WI38 (cell line): ENCODE measurements at regions not wholly inside any gene's neighbourhood (a gene's known extent, or its start where the extent isn't known, plus 50 kb on each side); places are given as distances from the start of the nearest gene placed in this dataset.
"Not testable (repeated sequence)": the region's sequence is repeated elsewhere in the genome, so short reads cannot be mapped to it uniquely, and the experiment has no call there.

Experiments
- H3K4me3 ChIP-seq: 2 replicates; pipeline ENCODE4 v1.5.1; 2011; ENCODE audit warnings: low read depth, mild to moderate bottlenecking, control low read depth, low read length
- CTCF ChIP-seq: IDR thresholded peaks from 2 replicates; pipeline ENCODE4 v1.5.1; 2012; ENCODE audit warnings: low read depth, mild to moderate bottlenecking, control low read depth, low read length

GRCh38 chr10:94156453-94156852 lies 162.7 kb downstream of the PLCE1 start:
- no peak overlapping the region for H3K4me3 ChIP-seq
- no peak for TF ChIP-seq CTCF

- H3K4me3 ChIP-seq: not testable (repeated sequence)
Observed at GRCh38 chr10:94165158-94165611, 171.5 kb downstream of the PLCE1 start.

- H3K4me3 ChIP-seq: no peak overlapping the region
- TF ChIP-seq CTCF: no peak
Observed at GRCh38 chr10:94172332-94172731, 178.6 kb downstream of the PLCE1 start.

GRCh38 chr10:94173594-94173993 lies 179.9 kb downstream of the PLCE1 start:
- no peak overlapping the region for H3K4me3 ChIP-seq
- no peak for TF ChIP-seq CTCF

- no peak overlapping the region for H3K4me3 ChIP-seq
- TF ChIP-seq CTCF: no peak
Observed at GRCh38 chr10:94174838-94175237, 181.1 kb downstream of the PLCE1 start.

- no peak overlapping the region for H3K4me3 ChIP-seq
- TF ChIP-seq CTCF: no peak
Observed at GRCh38 chr10:94178475-94179253, 184.1 kb downstream of the NOC3L start.

- TF ChIP-seq CTCF: no peak
- no peak overlapping the region for H3K4me3 ChIP-seq
Observed at GRCh38 chr10:94180576-94180975, 182.2 kb downstream of the NOC3L start.

- TF ChIP-seq CTCF: no peak
- H3K4me3 ChIP-seq: no peak overlapping the region
Observed at GRCh38 chr10:94183666-94184264, 179.0 kb downstream of the NOC3L start.
